WI38 (cell line): ENCODE measurements at regions not wholly inside any gene's neighbourhood (a gene's known extent, or its start where the extent isn't known, plus 50 kb on each side); places are given as distances from the start of the nearest gene placed in this dataset.

ENCODE experiments used
- H3K4me3 ChIP-seq: 2 replicates; pipeline ENCODE4 v1.5.1; 2011; ENCODE audit warnings: low read depth, mild to moderate bottlenecking, control low read depth, low read length
- TF ChIP-seq, protein P1 (sequence below): IDR thresholded peaks from 2 replicates; pipeline ENCODE4 v1.5.1; 2012; ENCODE audit warnings: low read depth, mild to moderate bottlenecking, control low read depth, low read length

DNA sequence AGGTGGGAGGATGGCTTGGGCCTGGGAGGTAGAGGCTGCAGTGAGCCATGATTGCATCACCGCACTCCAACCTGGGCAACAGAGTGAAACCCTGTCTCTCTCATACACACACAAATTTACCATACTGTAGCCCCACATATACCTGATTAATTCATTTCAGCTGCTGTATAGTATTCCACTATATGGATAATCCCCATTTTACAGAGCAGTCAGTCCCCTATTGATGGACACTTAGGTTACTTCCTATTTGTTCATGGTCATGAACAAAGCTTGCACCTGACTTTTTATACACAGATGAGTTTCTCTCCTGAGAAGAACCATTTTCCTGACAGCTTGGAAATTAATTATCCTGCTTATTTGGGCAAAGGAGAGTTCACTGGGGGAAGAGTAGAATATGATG lies 59.2 kb downstream of the EMX2 start:
- H3K4me3 ChIP-seq, result no peak overlapping the region
- TF ChIP-seq, protein P1, sequence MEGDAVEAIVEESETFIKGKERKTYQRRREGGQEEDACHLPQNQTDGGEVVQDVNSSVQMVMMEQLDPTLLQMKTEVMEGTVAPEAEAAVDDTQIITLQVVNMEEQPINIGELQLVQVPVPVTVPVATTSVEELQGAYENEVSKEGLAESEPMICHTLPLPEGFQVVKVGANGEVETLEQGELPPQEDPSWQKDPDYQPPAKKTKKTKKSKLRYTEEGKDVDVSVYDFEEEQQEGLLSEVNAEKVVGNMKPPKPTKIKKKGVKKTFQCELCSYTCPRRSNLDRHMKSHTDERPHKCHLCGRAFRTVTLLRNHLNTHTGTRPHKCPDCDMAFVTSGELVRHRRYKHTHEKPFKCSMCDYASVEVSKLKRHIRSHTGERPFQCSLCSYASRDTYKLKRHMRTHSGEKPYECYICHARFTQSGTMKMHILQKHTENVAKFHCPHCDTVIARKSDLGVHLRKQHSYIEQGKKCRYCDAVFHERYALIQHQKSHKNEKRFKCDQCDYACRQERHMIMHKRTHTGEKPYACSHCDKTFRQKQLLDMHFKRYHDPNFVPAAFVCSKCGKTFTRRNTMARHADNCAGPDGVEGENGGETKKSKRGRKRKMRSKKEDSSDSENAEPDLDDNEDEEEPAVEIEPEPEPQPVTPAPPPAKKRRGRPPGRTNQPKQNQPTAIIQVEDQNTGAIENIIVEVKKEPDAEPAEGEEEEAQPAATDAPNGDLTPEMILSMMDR, result no peak

DNA sequence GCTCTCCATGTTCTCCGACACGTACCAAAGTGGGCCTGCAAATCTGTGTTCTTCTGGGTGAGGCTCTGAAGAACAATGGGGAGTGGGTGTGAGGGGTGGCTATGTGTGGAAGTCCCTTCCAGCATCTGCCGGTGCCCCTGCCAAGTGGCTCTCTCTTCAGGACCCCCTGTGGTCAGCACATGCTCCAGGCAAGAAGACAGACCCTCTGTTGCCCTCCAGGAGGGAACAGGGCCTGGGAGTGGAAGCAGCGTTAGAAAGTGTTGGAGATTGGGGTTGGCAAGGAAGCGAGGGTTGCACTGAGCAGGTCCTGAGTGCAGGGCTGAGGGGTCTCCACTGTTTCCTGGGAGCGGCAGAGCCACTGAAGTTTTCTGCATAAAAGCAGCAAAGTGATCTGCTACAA lies 60.5 kb downstream of the EMX2 start:
- TF ChIP-seq, protein P1, result no peak
- no peak overlapping the region for H3K4me3 ChIP-seq

DNA sequence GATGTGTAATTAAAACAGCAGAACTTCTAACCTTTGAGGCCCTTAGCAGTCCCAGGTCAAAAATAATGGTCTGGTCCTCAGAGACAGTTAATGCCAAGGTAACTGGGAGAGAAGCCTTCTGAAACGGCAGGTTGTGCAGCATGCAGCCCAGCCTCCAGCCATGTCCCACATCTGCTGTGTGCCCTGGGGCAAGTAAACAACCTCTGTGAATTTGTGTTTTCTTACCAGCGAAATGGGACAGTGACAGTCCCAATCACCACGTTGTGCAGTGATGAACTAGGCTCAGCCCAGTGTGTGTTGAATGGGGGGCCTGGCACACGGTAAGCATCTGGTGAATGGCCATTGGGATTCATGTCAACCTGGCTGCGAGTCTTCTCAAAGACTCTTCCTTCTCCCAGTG lies 61.2 kb downstream of the EMX2 start:
- H3K4me3 ChIP-seq, result no peak overlapping the region
- TF ChIP-seq, protein P1, result no peak

DNA sequence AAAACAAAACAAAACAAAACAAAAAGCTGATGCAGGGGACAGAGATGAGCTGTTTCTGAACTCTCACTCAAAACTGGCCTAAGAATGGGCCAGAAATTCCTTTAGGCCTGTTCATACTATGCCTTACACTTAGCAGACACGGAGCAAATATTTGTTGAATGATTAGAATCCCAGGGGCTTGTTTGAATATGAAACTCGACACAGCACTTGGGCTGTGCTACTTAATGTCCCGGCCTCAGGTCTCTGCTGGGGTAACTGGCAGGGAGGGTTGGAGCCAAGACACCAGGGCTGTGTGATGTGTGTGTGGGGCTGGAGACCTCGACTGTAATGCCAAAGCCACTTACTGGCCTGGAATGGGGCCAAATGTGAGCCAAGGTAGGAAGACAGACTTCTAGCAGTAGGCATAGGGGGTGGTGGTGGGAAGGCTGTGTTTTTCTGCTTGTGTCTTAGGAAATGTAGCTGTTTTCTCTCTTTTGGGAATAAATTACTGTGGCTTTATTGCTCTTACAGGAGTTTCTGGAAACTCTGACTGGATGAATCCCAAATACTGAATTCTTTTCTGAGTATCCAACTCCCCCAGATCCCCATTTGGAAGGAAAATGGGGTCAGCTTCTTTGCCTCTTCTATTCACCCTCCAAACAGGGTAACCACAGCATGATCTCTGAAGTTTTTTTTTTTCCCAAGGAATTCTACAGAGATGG lies 66.7 kb downstream of the EMX2 start:
- TF ChIP-seq, protein P1, result no peak

DNA sequence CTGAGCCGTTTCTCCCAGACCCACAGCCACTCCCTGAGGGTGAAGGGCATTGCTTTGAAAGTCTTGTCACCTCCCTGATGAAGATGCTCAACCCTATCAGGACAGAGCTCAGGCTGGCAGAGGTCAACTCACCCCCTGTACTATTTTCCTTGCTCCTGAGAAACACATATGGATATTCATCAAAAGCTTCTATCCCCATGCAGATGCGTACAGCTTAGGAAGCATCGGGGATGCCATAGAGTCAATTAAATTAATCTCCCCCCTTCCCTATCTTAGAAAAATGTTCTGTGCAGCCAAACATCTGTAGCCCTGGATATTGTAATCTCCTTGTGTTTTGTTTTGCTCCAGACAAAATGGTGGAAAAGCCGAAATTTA lies 67.2 kb downstream of the EMX2 start:
- TF ChIP-seq, protein P1, result no peak
- no peak overlapping the region for H3K4me3 ChIP-seq

More for the DNA sequence above, 66.7 kb downstream of the EMX2 start:
- no peak overlapping the region for H3K4me3 ChIP-seq

DNA sequence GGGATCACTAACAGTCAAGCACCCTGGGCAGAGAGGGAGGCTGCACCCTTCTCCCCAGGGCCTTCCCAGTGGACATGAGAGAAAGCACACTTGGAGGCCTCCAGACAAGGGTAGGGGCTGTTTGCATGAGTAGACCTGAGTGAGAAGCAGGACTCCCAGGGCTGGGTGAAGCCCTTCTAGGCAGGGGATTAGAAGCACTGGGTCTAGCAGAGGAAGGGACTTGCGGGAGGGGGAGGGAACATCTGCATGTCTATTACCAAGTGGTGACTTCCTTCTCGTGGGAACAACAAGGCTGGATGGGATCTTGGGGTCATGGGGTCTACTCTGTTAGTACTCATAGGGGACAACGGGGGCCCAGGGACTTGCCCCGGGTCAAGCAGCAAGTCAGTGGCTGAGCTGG lies 67.8 kb downstream of the EMX2 start:
- no peak overlapping the region for H3K4me3 ChIP-seq
- TF ChIP-seq, protein P1, result no peak

DNA sequence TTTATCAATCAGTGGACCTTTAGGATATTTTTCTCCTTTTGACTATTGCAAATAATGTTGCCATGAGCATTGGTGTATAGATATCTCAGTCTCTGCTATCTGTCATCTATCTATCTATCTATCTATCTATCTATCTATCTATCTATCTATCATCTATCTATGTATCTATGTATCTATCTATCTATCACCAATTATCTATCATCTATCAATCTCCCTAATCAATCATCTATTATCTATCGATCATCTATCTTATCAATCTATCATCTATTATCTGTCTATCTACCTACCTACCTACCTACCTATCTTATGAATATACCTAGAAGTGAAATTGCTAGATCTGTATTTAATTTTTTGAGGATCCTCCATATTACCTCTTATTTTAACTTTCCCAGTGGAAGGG lies 69.6 kb downstream of the EMX2 start:
- TF ChIP-seq, protein P1, result no peak
- no peak overlapping the region for H3K4me3 ChIP-seq
